GM18873 (cell line): ENCODE measurements at regions not wholly inside any gene's neighbourhood (a gene's known extent, or its start where the extent isn't known, plus 50 kb on each side); places are given as distances from the start of the nearest gene placed in this dataset.
"Not testable (repeated sequence)": the region's sequence is repeated elsewhere in the genome, so short reads cannot be mapped to it uniquely, and the experiment has no call there.

Experiments used
- ATAC-seq: cut with Tn5 transposase; IDR thresholded peaks from one replicate; pipeline ENCODE4 v1.9.1; 2021; ENCODE audit warnings: mild to moderate bottlenecking, moderate library complexity, moderate number of reproducible peaks; ENCODE audit not compliant: unreplicated experiment, low FRiP score

GRCh38 chr17:72561266-72561665 is 440.4 kb downstream of the SOX9 start:
- no peak for ATAC-seq

DNA sequence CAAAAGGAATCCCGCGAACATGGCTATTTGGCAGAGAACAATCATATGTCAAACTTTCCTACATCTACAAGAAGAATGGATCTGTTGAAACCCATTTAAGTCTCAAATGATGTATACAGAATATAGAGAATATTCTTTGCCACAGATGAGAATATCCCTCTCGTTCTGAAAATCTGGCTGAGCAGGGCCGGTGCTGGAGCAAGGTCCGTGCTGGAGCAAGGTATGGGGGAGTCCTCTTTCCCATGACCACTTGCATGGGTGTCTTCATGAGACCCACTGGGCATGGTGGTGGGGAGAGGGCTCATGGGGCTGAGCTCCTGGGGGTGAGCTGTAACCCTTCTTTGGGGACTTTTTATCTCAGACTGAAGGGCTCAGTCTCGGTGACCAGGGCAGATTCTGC is 440.9 kb downstream of the SOX9 start:
- ATAC-seq: no peak

GRCh38 chr17:72562615-72563188 is 441.9 kb downstream of the SOX9 start:
- no peak for ATAC-seq

GRCh38 chr17:72563952-72564351 is 443.1 kb downstream of the SOX9 start:
- ATAC-seq: no peak

DNA sequence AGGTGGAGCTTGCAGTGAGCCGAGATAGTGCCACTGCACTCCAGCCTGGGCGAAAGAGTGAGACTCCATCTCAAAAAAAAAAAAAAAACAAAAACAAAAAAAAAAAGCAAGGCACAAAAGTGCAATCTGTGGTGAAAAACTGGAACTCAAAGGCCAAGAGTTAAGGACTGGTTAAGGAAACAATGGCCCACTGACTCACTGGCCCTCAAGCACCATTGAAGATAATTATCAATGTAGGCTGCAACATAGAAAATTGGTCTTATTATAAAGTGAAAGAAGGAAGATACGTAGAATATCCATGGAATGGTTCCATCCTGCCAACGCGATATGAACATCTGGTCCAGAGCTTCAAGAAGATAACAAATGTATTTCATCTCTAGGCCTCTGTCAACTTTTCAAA is 444.2 kb downstream of the SOX9 start:
- no peak for ATAC-seq

DNA sequence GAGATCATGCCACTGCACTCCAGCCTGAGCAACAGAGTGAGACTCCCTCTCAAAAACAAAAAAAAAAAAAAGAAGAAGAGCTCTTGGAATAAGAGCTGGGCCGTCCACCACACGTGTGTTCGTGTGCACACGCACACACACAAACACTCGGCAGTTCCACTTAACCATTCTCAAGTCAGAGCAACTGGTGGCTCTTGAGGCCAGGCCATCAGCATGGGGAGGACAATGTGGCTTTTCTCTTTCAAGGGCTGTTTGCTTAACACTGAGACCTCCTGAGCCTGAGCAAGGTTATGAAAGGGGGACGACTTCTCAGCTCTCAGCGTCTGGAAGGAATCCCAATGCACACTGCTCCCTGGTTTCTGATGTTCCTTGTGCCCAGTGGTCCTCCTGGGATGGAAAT is 444.9 kb downstream of the SOX9 start:
- ATAC-seq: no peak

DNA sequence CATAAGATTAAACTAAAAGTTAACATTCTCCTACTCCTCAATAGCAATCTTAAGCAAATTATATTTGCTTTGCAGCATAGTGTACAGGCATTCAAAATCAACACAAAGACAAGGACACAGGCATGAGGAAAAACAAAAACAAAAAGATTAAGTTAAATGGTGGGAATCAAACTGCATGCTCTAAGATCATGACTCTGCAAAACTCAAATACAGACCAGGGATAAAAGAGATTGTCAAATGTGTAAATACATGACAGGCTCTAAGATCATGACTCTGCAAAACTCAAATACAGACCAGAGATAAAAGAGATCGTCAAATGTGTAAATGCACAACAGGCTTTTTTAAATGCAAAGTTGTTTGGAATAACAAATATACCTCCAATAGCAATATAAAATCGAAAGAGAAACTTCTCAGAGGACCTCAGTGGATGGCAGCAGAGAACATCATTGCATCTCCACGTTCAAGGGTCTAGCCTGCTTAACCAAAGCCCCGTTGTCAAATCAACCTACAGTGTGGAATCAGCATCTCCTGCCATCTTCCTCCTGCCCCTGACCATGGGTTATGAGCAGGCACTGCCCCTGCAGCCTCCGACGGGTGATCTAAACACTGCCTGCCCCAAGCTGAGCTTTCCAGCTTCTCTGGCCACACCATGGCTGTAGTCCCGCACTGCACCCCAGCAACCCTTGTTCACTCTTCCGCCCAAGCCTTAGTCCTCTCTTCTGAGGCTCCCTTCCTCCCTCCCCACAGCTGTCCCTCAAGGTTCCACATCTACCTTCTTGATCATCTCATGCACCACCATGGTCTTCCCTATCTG is 446.1 kb downstream of the SOX9 start:
- ATAC-seq: no peak

DNA sequence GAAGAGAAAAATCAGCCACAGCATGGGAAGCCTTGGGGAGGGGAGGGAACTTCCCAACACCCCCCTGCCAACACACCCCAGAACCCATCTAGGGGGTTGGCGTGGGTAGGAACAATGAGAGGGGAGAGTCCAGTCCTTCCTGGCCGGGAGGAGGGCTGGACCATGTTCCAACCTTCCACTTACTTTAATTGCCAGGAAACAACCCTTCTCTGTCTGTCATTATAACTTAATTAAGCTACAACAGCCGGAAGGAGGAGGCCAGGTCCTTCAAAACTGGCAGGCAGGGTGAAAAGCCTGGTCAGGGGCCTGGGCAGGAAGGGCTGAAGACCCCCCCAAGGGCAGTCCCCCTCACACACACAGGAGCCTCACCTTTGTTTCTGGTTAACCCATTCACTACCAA is 447.0 kb downstream of the SOX9 start:
- no peak for ATAC-seq

DNA sequence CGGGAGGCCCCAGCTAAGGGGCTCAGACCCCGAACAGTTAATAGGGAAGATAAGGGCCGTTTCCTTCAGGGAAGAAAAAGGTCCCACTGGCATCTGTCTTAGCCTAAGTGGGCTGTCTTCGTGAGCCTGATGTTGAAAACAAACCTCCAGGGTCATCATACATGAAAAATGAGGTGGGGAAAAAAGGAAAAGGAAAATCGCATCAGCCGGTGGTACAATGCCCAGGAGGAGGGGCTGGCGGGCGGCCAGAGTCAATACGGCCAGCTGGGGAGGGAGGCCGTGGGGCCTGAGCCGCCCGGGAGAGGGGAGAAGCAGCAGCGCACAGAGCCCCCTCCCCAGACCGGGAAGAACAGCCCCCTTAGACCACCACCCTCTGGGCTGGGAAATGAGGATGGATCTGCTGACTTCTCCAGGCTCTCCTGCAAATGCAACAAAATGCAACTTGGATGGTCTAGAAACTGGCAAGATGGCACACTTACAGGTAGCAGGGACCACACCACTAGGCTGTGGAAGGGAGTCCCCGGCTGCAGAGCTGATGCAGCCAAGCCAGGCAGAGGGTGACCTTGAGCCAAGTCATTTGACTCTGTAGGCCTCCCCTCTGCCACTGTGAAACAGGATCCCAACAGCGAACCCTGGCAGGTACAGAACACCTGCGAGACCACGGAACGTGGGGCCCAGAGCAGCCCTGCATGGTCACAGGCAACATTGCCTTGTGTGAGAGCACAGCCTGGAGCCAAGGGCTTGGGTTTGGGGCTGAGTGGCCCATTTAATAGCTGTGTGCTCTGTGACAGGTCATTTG is 448.5 kb downstream of the SOX9 start:
- ATAC-seq: no peak

- no peak for ATAC-seq
These were observed 451.1 kb downstream of the SOX9 start for GRCh38 chr17:72571813-72572396.

- peak; percentile 46 for ATAC-seq
These were observed 452.0 kb downstream of the SOX9 start for GRCh38 chr17:72572604-72573491.

- not testable (repeated sequence) for ATAC-seq
These were observed 452.6 kb downstream of the SOX9 start for GRCh38 chr17:72573492-72573801.

DNA sequence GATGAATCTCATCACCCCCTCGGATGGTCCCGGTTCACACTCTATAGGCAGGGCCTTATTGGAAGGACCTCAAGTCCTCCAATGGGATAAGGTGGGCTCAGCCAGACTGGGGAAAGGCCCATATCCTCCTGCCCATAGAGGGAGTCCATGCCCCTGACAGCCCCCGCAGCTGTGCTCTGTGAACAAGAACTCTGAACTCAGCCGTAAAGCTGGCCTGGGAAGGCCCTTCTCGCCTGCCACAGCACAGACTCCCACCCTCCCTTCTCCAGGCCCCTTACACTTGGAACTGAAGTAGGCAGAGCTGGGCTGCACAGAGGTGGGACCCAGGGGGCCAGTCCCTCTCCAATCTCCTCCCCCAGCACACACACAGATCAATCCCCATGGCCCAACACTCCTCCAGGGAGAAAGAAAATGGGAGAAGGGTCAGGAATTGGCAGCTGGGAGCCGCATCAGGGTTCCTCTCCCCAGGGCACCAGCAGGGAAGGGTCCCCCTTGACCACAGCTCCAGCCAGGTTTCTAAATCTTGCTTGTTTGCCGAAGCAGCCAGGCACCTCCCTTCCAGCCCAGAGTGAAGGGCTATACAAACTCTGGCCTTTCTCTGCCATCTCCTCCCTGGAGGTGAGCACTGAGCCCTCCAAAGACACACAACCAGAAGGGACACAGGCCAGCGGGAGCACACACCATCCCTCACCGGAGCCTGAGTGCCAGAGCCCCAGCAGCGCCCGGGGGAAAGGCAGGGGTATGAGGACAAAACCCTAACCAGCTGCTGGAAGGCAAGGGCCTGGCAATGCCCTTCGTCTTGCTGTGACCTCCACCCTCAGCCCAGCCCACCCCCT is 454.1 kb downstream of the SOX9 start:
- no peak for ATAC-seq

GRCh38 chr17:72575542-72576233 is 454.9 kb downstream of the SOX9 start:
- ATAC-seq: no peak

GRCh38 chr17:72576289-72576759 is 455.5 kb downstream of the SOX9 start:
- no peak for ATAC-seq

GRCh38 chr17:72578817-72579470 is 458.1 kb downstream of the SOX9 start:
- ATAC-seq: no peak

DNA sequence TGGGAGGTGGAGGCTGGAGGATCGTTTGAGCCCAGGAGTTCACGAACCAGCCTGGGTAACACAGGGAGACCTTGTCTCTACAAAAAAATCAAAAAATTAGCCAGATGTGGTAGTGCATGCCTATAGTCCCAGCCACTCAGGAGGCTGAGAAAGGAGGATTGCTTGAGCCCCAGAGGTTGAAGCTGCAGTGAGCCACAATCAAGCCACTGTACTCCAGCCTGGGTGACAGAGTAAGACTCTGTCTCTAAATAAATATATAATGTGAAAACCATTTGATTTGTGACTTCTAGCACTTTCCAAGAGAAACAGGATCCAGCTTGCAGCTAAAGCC is 459.1 kb downstream of the SOX9 start:
- no peak for ATAC-seq
